GM12891 (cell line): ENCODE measurements at regions not wholly inside any gene's neighbourhood (a gene's known extent, or its start where the extent isn't known, plus 50 kb on each side); places are given as distances from the start of the nearest gene placed in this dataset.

Experiments used
- POLR2A ChIP-seq: IDR thresholded peaks from 2 replicates; pipeline ENCODE4 v1.6.1; 2011; ENCODE audit warnings: low read depth, low read length, control low read depth
- POLR2AphosphoS5 ChIP-seq: IDR thresholded peaks from 2 replicates; pipeline ENCODE4 v1.6.1; 2011; ENCODE audit warnings: low read depth, low read length, control low read depth
- SPI1 ChIP-seq: IDR thresholded peaks from 2 replicates; pipeline ENCODE4 v1.6.1; 2011; ENCODE audit warnings: low read depth, low read length, control low read depth
- TAF1 ChIP-seq: IDR thresholded peaks from 2 replicates; pipeline ENCODE4 v1.6.1; 2011; ENCODE audit warnings: low read depth, low read length, control low read depth

- TF ChIP-seq POLR2AphosphoS5 (no peak), POLR2A (no peak), TAF1 (no peak), SPI1 (no peak)
Observed at GRCh38 chr2:47271054-47272000, 95.0 kb upstream of the CALM2 start.
